Stomach smooth muscle (tissue), 2 donors: ENCODE measurements at regions not wholly inside any gene's neighbourhood (a gene's known extent, or its start where the extent isn't known, plus 50 kb on each side); places are given as distances from the start of the nearest gene placed in this dataset.

Source experiments
- H3K27ac ChIP-seq: one replicate; pipeline ENCODE4 v1.7.0; 2013; ENCODE audit warnings: mild to moderate bottlenecking, low read length, inconsistent platforms
- H3K27me3 ChIP-seq, 2 donors: one replicate each; pipeline ENCODE4 v1.7.0; 2013; ENCODE audit warnings: low read length in 2 of 2; ENCODE audit not compliant: insufficient read depth in 2 of 2, control insufficient read depth in 1 of 2
- H3K36me3 ChIP-seq, 2 donors: one replicate each; pipeline ENCODE4 v1.7.0; 2013; ENCODE audit warnings: low read length in 2 of 2; ENCODE audit not compliant: control insufficient read depth in 2 of 2, insufficient read depth in 2 of 2
- H3K4me1 ChIP-seq: one replicate; pipeline ENCODE4 v1.7.0; 2013; ENCODE audit warnings: low read length; ENCODE audit not compliant: control insufficient read depth, insufficient read depth
- H3K4me3 ChIP-seq, 2 donors: one replicate each; pipeline ENCODE4 v1.7.0; 2013; ENCODE audit warnings: low read length in 2 of 2
- H3K9ac ChIP-seq, 2 donors: one replicate each; pipeline ENCODE4 v1.7.0; 2013; ENCODE audit warnings: low read length in 2 of 2, mild to moderate bottlenecking in 1 of 2
- H3K9me3 ChIP-seq, 2 donors: one replicate each; pipeline ENCODE4 v1.7.0; 2013; ENCODE audit warnings: low read length in 2 of 2; ENCODE audit not compliant: control insufficient read depth in 2 of 2
- donor health status: healthy.
- donor health status: Pancreatic carcinoma.

DNA sequence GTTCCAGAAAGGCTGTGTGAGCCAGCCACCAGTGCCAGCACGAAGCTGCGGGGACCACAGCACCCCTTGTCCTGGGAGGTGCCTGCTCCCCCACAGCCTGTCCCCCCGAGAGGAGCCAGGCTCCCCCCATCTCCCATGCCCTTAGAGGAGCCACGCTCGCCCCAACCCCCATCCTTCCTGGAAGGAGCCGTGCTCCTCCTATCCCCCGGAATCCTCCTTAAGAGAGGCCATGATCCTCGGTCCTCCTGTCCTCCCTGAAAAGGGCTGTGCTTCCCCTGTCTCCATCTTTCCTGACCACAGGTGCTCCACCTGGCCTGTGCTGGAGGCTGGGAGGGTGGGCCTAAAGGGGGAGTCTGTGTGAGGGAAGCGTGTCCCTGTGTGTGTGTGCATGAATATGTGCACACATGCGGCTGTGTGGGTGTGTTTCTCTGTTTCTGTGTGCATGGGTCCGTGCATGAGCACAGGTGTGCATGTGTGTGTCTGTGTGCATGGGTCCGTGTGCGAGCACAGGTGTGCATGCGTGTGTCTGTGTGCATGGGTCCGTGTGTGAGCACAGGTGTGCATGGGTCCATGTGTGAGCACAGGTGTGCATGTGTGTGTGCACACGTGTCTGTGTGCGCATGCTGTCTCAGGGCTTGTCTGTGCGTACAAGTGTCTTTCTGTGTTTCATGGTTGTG, 80.3 kb downstream of the RTP5 start:
- no peak overlapping the region for H3K9ac ChIP-seq
- no peak overlapping the region for H3K4me3 ChIP-seq
- H3K4me1 ChIP-seq = peaks cover 4% of the 10 kb centered on the region
- H3K27ac ChIP-seq = no peak overlapping the region
- H3K36me3 ChIP-seq = no peaks in the 10 kb centered on the region
- peaks cover 8 to 14% of the 10 kb centered on the region in 2 donors for H3K27me3 ChIP-seq
- no peaks in the 10 kb centered on the region for H3K9me3 ChIP-seq

DNA sequence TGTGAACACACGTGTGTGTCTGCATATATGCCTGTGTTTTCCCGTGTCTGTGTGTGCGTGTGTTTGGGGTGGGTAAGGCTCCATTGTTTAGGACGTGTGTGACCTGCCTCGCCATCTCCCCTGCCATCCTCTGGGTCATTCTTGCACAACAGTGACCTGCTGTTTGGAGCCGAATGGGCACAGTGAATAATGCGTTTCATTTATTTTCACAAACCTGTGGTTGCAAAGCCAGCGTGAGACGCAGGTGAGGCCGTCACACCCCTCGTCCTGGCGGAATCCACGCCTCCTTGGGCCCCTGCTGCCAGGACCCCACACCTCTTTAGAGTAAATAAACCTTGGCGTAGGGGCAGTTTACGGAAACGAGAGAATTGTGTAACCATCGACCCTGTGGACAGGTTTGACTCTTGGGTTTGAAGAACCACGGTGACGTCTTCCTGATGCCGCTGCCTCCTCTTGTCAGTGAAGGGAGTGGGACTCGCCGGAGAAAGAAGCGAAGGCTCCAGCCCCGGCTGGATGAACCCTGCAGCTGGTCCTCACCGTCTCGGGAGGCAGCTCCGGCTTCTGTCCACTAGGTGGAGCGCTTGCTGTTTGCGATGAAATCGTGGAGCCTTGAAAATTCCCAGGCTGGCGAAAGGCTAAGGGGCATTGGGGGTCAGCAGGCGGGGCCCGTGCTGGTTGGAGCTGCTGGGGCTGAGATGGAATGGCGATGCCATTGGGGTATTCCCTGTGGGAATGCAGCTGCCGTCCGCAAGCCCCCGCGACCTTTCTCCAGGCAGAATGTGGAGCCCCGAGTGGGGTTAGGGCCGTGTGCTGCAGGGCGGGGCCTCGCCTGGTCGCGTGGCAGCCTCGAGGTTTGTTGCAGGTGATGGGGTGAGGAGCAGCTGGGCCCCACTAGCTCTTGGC, 81.1 kb downstream of the RTP5 start:
- H3K27ac ChIP-seq = no peak overlapping the region
- H3K27me3 ChIP-seq = peaks cover 8 to 14% of the 10 kb centered on the region in 2 donors
- H3K9me3 ChIP-seq = no peaks in the 10 kb centered on the region
- H3K9ac ChIP-seq = no peak overlapping the region
- H3K4me1 ChIP-seq = peaks cover 4% of the 10 kb centered on the region
- H3K36me3 ChIP-seq = no peaks in the 10 kb centered on the region
- H3K4me3 ChIP-seq = peak overlapping the region; percentile 25 to 40

DNA sequence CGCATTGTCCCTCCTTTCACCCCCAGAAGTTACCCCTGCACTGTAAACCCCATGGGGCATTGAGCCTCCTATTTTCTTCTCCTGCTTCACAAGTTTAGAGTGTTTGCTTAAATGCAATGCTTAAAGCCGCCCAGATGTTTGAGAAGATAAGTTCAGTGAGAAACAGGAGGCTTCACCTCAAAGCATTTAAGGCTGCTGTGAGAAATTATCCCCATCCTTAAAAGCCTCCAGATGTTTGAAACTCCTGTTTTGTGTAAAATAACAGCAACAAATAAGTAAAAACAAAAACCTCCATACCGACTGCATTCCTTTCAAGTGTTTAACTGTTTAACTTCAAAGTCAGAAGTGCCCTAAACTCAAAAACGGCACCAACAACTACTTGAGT, 81.8 kb downstream of the RTP5 start:
- Histone ChIP-seq H3K27ac (no peak overlapping the region), H3K9ac (no peak overlapping the region), H3K27me3 (peaks cover 8 to 15% of the 10 kb centered on the region in 2 donors)

DNA sequence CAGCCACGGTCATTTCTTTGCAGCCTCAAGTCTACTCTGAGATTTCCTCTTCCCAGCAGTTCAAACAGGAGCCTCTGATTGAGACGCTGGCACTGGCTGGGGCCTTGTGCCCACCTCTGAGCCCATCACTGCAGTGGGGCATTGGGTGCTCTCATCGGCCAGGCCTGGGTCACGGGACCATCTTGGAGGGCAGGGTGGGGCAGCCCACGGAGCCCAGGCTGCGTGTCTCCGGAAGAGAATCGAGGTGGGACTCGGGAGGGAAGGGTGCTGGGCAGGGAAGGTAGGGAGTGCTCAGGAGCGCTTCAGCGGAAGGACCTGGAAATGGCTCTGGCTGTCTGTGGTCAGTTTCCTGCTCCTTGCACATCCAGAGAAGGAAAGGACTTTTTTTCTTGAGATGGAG, 82.4 kb downstream of the RTP5 start:
- Histone ChIP-seq H3K36me3 (no peaks in the 10 kb centered on the region), H3K27ac (no peak overlapping the region), H3K9ac (no peak overlapping the region), H3K9me3 (no peaks in the 10 kb centered on the region), H3K4me1 (peaks cover 4% of the 10 kb centered on the region), H3K4me3 (no peak overlapping the region), H3K27me3 (peaks cover 8 to 15% of the 10 kb centered on the region in 2 donors)

More for the DNA sequence above, 81.8 kb downstream of the RTP5 start:
- Histone ChIP-seq H3K4me3 (no peak overlapping the region), H3K4me1 (peaks cover 4% of the 10 kb centered on the region), H3K36me3 (no peaks in the 10 kb centered on the region), H3K9me3 (no peaks in the 10 kb centered on the region)

DNA sequence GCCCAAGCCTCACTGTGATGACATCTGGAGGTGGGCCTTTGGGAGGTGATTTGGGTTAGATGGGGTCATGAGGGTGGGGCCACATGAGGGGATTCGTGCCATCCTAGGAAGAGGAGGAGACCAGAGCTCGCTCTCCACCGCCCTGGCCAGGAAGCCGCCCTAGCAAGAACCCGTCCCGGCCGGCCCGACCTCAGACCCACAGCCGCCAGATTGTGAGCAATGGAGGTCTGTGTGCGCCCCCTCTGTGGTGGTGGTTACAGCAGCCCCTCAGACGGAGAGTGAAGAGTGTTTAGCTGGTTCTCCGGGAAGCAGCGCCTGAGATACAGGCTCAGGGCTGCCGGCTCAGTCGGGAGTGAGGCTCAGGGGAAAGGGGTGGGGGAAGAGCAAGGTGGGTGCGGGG, 83.3 kb downstream of the RTP5 start:
- Histone ChIP-seq H3K36me3 (no peaks in the 10 kb centered on the region), H3K27ac (no peak overlapping the region), H3K4me3 (no peak overlapping the region), H3K27me3 (peaks cover 8 to 15% of the 10 kb centered on the region in 2 donors), H3K9me3 (no peaks in the 10 kb centered on the region), H3K9ac (no peak overlapping the region), H3K4me1 (peaks cover 4% of the 10 kb centered on the region)

DNA sequence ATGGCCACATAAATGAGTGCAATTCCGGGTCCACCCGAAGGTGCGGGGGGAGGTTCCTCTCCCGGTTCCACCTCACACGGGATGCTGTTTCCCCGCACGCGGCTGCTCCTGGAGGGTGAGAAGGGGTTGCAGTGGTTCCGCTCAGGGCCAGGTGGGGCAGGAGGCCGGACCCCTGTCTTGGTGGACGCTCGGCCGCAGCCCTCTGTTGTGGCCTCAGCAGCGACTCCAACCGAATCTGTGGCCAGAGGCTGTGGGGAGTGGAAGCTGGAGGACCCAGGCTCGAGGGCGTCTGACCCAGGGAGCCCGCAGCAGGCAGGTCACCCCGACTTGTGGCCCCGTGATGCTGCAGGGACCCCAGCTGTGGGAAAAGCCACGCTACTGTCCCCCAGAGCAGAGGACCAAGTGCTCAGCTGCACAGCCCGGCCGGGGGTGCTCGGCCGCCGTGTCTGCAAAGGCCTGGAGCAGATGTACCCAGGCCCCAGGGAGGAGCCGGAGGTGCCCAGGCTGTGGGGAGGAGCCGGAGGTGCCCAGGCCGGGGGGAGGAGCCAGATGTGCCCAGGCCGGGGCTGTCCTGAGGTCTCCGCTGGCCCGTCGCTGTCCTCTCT, 83.9 kb downstream of the RTP5 start:
- H3K4me1 ChIP-seq = peaks cover 4% of the 10 kb centered on the region
- no peaks in the 10 kb centered on the region for H3K36me3 ChIP-seq
- no peaks in the 10 kb centered on the region for H3K9me3 ChIP-seq
- no peak overlapping the region for H3K27ac ChIP-seq
- H3K4me3 ChIP-seq = no peak overlapping the region
- H3K27me3 ChIP-seq = peaks cover 8 to 15% of the 10 kb centered on the region in 2 donors
- no peak overlapping the region for H3K9ac ChIP-seq

DNA sequence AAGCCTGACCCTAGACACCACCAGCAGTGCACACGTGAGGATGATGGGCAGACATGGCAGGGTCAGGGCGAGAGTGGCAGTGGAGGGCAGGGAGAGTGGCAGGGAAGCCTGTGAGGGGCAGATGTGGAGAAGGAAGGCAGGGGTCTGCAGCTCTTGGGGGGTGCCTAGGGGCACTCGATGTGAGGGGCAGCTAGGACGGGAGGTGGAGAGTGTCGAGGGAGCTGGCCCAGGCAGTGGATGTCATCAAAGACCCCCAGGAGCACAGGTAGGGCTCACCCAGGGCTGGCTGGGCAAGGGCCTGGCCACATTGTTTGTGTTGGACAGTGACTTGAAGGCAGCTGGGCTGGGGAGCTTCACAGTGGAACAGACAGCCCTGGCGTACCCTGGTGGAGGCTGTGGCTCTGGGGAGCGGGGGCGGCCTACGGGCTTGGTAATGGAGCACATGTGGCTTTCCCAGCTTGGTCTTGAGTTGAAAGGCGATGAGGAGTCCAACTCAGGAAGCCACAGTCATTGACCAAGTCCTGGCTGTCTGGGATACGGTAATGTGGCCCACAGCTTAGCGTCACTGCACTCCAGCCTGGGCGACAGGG, 87.1 kb downstream of the RTP5 start:
- Histone ChIP-seq H3K9ac (no peak overlapping the region), H3K36me3 (no peaks in the 10 kb centered on the region), H3K27me3 (peaks cover 0 to 4% of the 10 kb centered on the region in 2 donors), H3K9me3 (no peaks in the 10 kb centered on the region), H3K4me1 (peaks cover 2% of the 10 kb centered on the region), H3K4me3 (no peak overlapping the region), H3K27ac (no peak overlapping the region)

DNA sequence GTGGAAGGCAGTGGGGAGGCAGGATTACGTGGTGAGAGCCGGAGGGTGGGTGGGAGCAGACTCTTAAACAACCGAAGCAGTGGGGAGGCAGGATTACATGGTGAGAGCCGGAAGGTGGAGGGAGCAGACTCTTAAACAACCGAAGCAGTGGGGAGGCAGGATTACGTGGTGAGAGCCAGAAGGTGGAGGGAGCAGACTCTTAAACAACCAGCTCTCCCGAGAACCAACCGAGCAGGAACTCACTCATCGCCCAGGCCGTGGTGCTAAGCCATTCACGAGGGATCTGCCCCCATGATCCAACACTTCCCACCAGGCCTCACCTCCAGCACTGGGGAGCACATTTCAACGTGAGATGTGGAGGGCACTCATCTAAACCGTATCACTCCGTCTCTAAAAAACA, 87.7 kb downstream of the RTP5 start:
- no peak overlapping the region for H3K9ac ChIP-seq
- H3K36me3 ChIP-seq = no peaks in the 10 kb centered on the region
- no peaks in the 10 kb centered on the region for H3K9me3 ChIP-seq
- H3K4me3 ChIP-seq = no peak overlapping the region
- peaks cover 2% of the 10 kb centered on the region for H3K4me1 ChIP-seq
- H3K27me3 ChIP-seq = peaks cover 0 to 2% of the 10 kb centered on the region in 2 donors
- H3K27ac ChIP-seq = no peak overlapping the region

DNA sequence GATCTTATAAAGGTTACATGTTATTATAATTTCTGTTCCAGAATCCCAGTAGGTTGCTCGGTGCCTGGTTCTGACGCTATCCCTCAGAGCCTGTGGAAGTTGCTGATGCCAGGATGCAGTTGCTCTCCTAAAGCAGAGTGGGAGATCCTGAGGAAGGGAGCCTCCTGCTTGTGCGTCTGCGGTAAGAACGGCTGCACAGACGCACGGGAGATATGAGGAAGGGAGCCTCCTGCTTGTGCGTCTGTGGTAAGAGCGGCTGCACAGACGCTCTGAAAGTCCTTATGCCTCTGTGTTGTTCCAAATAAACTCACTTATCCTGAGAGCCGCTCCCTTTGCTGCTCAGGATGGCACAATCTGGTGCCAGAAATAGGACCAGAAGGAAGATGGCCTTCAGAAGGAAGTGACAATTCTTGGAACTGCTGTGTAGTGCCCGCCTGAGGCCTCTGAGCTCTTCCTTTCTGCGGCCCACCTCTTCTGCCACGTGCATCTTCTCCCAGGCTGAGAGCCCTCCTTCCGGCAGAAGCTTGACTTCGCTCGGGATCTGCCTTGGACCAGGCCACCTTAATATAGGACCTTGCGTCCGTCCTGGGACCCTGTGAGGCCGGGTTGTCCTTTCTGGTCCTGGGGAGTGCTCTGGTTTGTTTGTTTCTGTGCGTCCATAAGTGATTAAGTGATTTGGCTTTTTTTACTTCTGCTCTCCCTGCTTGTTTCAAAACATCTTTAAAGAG, 89.5 kb downstream of the RTP5 start:
- Histone ChIP-seq H3K27me3 (peaks cover 0 to 2% of the 10 kb centered on the region in 2 donors), H3K36me3 (no peaks in the 10 kb centered on the region), H3K4me3 (no peak overlapping the region), H3K9ac (no peak overlapping the region), H3K4me1 (peaks cover 2% of the 10 kb centered on the region), H3K9me3 (no peaks in the 10 kb centered on the region), H3K27ac (no peak overlapping the region)

DNA sequence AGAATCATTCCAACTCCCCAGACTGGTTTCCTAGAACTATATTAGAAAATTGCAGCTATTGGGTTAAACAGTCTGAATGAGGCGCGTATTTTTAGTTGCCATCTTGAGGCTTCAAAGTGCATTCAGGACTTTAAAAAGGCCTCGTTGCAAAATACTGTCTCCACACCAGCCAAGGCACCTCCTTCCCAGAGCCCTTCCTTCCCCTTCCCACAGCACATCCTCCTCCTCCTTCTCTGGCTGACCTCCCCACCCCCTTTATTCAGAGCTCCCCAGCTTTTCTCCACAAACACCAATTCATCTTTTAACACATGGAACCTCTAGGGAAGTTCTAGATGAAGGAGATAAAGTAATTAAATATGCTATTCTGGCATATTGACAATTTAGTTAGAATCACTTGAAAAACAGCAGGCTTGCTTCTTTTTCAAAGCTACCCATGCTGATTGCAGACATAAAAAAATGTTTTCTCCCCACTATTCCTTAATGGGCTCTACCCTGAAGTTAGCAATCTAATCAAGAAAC, 90.3 kb downstream of the RTP5 start:
- peaks cover 0 to 2% of the 10 kb centered on the region in 2 donors for H3K27me3 ChIP-seq
- H3K4me1 ChIP-seq = peaks cover 2% of the 10 kb centered on the region
- no peak overlapping the region for H3K4me3 ChIP-seq
- no peak overlapping the region for H3K27ac ChIP-seq
- no peak overlapping the region for H3K9ac ChIP-seq
- H3K36me3 ChIP-seq = no peaks in the 10 kb centered on the region
- no peaks in the 10 kb centered on the region for H3K9me3 ChIP-seq
